GM18951 (cell line): ENCODE measurements at regions not wholly inside any gene's neighbourhood (a gene's known extent, or its start where the extent isn't known, plus 50 kb on each side); places are given as distances from the start of the nearest gene placed in this dataset.

Experiments
- POLR2A ChIP-seq: IDR thresholded peaks from 4 replicates; pipeline ENCODE4 v1.6.1; 2011; ENCODE audit warnings: mild to moderate bottlenecking; ENCODE audit not compliant: insufficient read length, insufficient read depth; ENCODE audit errors: extremely low read depth
- in situ Hi-C: fragments of 300-500 bp; cut with MboI; formaldehyde crosslinking; loops from one replicate; pipeline ENCODE4 v1.12.0; 2022; ENCODE audit warnings: low sequenced_read_pairs, mixed read lengths, inconsistent platforms; ENCODE audit not compliant: unreplicated experiment

- in situ Hi-C loops, result loop anchor here (10.0 kb wide), 1 partner anchor 942 kb away; no protein-coding TSS in a partner anchor
- TF ChIP-seq POLR2A, result no peak
These were observed 115.8 kb upstream of the CWC22 start for GRCh38 chr2:180122874-180123273.

DNA sequence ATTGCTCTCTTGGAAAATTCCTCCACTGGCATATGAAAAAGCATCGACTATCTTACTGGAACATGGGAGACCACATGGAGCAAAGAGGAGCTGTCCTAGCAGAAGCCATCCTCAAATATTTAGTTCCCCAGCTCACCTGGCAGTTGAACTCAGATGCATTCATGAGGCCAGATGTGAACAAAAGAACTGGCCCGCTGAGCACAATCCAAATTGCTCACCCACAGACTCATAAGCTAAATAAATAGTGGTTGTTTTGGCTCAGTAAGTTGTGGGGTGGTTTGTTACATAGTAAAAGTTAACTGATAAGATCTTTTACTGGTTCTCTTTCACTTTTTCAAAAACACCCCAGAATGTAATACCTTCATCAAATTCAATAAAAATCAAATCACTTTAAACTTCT is 108.6 kb upstream of the CWC22 start:
- TF ChIP-seq POLR2A, result no peak
- in situ Hi-C loops, result no loop called here

- in situ Hi-C loops, result no loop called here
- TF ChIP-seq POLR2A, result no peak
These were observed 108.2 kb upstream of the CWC22 start for GRCh38 chr2:180115269-180115668.

GRCh38 chr2:180111901-180112300 is 104.8 kb upstream of the CWC22 start:
- TF ChIP-seq POLR2A, result no peak
- in situ Hi-C loops, result no loop called here

GRCh38 chr2:180110469-180110868 is 103.4 kb upstream of the CWC22 start:
- no peak for TF ChIP-seq POLR2A
- in situ Hi-C loops, result no loop called here

- in situ Hi-C loops, result no loop called here
- TF ChIP-seq POLR2A, result no peak
These were observed 94.7 kb upstream of the CWC22 start for GRCh38 chr2:180101846-180102245.

- in situ Hi-C loops, result no loop called here
- no peak for TF ChIP-seq POLR2A
These were observed 92.2 kb upstream of the CWC22 start for GRCh38 chr2:180099308-180099707.

DNA sequence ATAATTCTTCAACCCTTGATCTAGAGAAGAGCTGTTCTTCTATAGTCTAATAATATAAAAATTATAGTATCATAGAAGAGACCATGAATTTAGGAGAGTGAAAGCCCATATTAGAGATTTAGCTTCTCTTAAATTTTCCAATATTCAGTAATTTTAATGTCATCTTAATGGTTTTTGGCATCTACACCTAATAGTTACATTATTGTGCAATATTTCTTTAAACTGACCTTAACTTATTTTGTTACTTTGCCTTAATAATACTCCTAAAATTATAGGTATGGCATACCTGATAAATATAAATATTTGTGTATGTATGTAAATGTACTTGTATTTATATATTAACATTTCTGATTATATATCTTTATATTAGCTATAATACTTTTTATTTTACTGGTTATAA is 78.0 kb upstream of the CWC22 start:
- in situ Hi-C loops, result no loop called here
- no peak for TF ChIP-seq POLR2A

DNA sequence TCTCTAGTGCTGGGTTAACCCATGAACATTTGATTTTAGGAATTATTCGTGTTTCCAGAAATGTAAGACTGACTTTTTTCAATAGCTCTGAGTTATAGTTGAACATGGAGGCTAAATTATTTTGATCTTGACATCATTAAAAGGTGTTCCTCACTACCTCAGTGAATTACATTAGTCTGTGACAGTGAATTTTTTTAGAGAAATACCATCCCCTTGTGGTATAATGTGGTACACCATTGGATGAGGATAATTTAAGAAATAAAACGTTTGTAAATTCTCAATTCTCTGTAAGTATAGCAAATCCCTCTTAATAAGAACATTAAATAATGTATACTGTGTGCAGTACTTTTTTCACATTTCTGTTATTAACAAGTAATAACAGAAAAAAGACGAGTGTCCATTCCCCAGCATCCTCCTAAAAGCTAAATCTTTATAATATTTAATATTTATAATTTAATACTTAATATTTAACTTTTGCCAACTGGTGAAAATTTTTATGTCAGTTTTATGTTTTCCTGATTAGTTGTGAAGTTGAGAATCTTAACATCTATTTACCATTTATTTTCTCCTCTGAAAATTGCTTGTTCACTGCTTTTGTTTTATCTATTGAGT is 70.3 kb upstream of the CWC22 start:
- in situ Hi-C loops, result no loop called here
- no peak for TF ChIP-seq POLR2A

DNA sequence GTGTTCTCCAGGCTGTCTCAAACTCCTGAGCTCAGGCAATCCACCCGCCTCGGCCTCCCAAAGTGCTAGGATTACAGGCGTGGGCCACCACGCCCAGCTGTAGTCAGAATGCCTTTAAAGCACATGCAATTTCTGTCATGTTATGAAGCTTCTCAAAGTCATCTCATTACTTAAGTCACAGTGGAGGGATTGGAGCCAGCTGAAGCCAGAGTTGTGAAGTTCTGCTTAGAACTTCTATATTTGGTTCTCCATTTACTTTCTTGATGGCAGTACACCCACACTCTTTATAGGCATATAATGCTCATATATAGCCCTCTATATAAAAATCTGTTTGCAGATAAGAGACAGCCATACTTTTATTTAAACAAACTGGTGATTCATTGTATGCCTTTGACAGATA is 68.8 kb upstream of the CWC22 start:
- in situ Hi-C loops, result no loop called here
- no peak for TF ChIP-seq POLR2A

DNA sequence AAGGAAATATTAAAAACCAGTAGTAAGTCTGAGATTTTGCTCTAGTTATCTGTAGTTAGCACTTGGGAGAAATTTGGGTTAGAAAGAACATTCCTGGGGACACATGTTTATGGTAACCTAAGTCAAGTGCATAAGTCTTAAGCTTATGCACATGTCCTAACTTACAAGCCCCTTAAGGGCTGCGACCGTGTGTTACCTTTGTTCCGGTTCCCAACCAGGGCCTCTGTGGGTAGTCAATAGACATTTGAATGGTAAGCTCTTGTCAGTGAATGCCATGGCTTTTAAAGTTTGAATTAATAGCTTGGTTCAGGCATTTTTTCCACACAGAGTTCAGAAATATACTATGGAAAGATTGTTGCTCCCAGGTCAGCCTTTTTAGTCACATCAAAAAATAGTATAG is 64.7 kb upstream of the CWC22 start:
- TF ChIP-seq POLR2A, result no peak
- in situ Hi-C loops, result no loop called here

DNA sequence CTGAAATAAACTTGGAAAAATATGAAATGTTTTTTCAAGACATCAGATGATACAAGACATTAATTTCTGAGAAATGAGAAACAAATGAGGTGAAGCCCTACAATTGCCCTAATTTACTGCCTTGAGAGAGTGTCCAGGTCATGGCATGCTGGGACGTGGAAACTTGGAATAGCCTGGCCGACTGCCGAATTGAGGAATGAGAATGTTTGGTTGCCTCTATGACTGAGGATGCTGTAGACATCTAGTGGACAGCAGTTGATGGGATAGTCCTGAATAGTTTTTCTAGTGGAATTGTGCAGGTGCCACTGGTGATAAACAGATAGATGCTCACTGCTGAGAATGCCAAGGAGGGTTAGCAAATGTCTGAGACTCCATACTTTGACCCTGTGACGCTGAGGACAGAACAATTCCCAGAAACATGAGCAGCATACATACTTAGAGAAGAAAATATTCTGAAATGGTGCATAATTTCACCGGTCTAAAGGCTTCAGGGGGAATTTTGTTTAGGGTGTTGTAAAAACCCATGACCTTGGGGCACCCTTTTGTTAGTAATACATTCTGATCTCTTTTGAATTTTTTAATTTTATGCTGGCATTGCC is 56.5 kb upstream of the CWC22 start:
- in situ Hi-C loops, result no loop called here
- no peak for TF ChIP-seq POLR2A

DNA sequence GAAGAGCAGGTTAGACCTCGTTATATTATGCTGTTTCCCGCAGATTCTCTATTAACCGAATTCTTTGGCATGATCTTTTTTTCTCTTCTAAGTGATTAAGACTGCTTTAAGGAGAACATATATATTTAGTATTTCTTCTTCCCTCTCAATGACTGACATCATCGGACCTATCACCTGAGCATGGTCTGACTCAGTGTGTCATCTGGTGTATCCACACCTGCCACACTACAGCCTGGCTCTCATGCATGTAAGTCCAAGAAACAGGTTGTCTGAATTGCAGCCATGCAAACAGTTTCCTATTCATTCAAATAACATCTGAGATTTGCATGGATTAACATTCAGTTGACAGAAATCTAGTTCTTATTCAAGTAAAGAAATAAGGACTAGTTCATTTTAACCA is 55.1 kb upstream of the CWC22 start:
- in situ Hi-C loops, result no loop called here
- TF ChIP-seq POLR2A, result no peak

- no peak for TF ChIP-seq POLR2A
- in situ Hi-C loops, result no loop called here
These were observed 54.4 kb upstream of the CWC22 start for GRCh38 chr2:180061546-180061945.
